ENCODE measurements at regions not wholly inside any gene's neighbourhood (a gene's known extent, or its start where the extent isn't known, plus 50 kb on each side); places are given as distances from the start of the nearest gene placed in this dataset.

GRCh38 chr4:89379511-89380044 is 72.0 kb upstream of the GPRIN3 start:
- TF ChIP-seq CTCF (IDR thresholded peaks at IDR 0.05) = no peak
- no peak for TF ChIP-seq EP300 (IDR thresholded peaks at IDR 0.05; ENCODE audit: low read depth)

Measured in transverse colon (tissue), 3 donors.